AG04450 (cell line): ENCODE measurements at regions not wholly inside any gene's neighbourhood (a gene's known extent, or its start where the extent isn't known, plus 50 kb on each side); places are given as distances from the start of the nearest gene placed in this dataset.

ENCODE experiments used
- CTCF ChIA-PET: fragments of 300-600, 350-600 bp; formaldehyde crosslinking; extraction: SDS; loops from one replicate; lab custom pipeline; 2022; ENCODE audit warnings: antibody characterized with exemption, inconsistent platforms; lab: Charles Lee
- POLR2A ChIA-PET: fragments of 350-600 bp; formaldehyde crosslinking; extraction: SDS; loops from one replicate; lab custom pipeline; 2021; ENCODE audit warnings: antibody characterized with exemption, inconsistent platforms; lab: Yijun Ruan, JAX
- DNase-seq: peaks from one replicate; pipeline ENCODE4 v3.0.0-alpha.2; 2011; ENCODE audit warnings: low read depth, low spot score
- H3K27ac ChIP-seq: one replicate; pipeline ENCODE4 v1.5.1; 2012; ENCODE audit warnings: low read depth, low read length, control low read depth
- H3K27me3 ChIP-seq: one replicate; pipeline ENCODE4 v1.6.0; 2012; ENCODE audit warnings: low read length; ENCODE audit not compliant: control insufficient read depth, insufficient read depth
- H3K4me3 ChIP-seq: 2 replicates; pipeline ENCODE4 v1.5.1; 2011; ENCODE audit warnings: mild to moderate bottlenecking, low read depth, low read length, control low read depth
- H3K9me3 ChIP-seq: 2 replicates; pipeline ENCODE4 v1.5.1; 2012; ENCODE audit warnings: low read length; ENCODE audit not compliant: control insufficient read depth, insufficient read depth
- TF ChIP-seq, protein P1 (sequence below): IDR thresholded peaks from 2 replicates; pipeline ENCODE4 v1.5.1; 2011; ENCODE audit warnings: low read depth, low read length, control low read depth, inconsistent platforms

GRCh38 chr5:84791730-84792129, 407.1 kb upstream of the EDIL3 start:
- Histone ChIP-seq H3K27me3 (no peaks in the 10 kb centered on the region), H3K9me3 (no peaks in the 10 kb centered on the region), H3K4me3 (no peak overlapping the region), H3K27ac (no peak overlapping the region)
- ChIA-PET CTCF (no interaction called here), POLR2A (interaction anchor here (0.6 kb wide), 1 partner anchor 186 kb away, joined by 12 read pairs; no protein-coding TSS in a partner anchor)
- DNase-seq, result no peak
- TF ChIP-seq, protein P1, sequence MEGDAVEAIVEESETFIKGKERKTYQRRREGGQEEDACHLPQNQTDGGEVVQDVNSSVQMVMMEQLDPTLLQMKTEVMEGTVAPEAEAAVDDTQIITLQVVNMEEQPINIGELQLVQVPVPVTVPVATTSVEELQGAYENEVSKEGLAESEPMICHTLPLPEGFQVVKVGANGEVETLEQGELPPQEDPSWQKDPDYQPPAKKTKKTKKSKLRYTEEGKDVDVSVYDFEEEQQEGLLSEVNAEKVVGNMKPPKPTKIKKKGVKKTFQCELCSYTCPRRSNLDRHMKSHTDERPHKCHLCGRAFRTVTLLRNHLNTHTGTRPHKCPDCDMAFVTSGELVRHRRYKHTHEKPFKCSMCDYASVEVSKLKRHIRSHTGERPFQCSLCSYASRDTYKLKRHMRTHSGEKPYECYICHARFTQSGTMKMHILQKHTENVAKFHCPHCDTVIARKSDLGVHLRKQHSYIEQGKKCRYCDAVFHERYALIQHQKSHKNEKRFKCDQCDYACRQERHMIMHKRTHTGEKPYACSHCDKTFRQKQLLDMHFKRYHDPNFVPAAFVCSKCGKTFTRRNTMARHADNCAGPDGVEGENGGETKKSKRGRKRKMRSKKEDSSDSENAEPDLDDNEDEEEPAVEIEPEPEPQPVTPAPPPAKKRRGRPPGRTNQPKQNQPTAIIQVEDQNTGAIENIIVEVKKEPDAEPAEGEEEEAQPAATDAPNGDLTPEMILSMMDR, result no peak

DNA sequence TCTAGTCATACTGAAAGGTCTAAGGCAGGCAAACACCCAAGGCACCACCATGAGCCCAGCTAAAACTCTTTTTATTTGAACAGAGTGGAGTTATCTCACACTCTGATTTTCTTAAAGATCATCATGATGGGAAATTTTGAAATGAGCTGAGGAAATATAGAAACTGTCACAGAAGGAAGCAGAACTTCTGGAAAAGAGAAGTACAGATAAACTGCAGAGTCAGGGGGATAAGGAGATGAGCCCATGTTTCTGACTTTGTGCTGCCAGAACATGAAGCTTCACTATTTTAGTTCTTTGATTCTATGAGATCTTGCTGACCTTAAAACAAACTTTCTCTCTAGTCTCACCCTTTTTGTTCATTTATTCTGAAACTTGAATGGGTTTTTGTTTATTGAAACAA, 406.5 kb upstream of the EDIL3 start:
- TF ChIP-seq, protein P1, result no peak
- ChIA-PET CTCF (no interaction called here), POLR2A (interaction anchor here (0.6 kb wide), 1 partner anchor 185 kb away, joined by 12 read pairs; no protein-coding TSS in a partner anchor)
- H3K4me3 ChIP-seq, result no peak overlapping the region
- no peak overlapping the region for H3K27ac ChIP-seq
- no peaks in the 10 kb centered on the region for H3K27me3 ChIP-seq
- DNase-seq, result no peak
- H3K9me3 ChIP-seq, result no peaks in the 10 kb centered on the region

DNA sequence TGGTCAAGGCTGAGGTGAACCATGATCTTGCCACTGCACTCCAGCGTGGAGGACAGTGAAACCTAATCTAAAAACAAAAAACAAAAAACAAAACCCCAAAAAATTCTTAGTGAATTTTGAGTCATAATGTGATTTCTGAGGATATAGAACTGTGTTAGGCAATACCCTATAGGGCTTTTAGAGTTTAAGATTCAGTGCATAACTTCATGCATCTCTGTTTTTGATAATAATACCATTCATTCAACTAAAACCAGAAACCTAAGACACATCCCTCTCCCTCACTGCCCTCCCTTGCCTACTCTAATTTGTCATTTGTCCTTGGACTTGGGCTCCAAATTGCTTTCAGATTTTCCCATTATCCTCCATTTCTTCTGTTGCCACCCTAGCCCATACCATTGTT, 405.7 kb upstream of the EDIL3 start:
- ChIA-PET CTCF (no interaction called here), POLR2A (no interaction called here)
- no peak overlapping the region for H3K27ac ChIP-seq
- DNase-seq, result no peak
- no peak overlapping the region for H3K4me3 ChIP-seq
- TF ChIP-seq, protein P1, result no peak
- H3K9me3 ChIP-seq, result no peaks in the 10 kb centered on the region
- H3K27me3 ChIP-seq, result no peaks in the 10 kb centered on the region

- no peak overlapping the region for H3K4me3 ChIP-seq
- ChIA-PET CTCF (no interaction called here), POLR2A (no interaction called here)
- no peak for DNase-seq
- no peaks in the 10 kb centered on the region for H3K9me3 ChIP-seq
- H3K27ac ChIP-seq, result no peak overlapping the region
- H3K27me3 ChIP-seq, result no peaks in the 10 kb centered on the region
- TF ChIP-seq, protein P1, result no peak
Measured at GRCh38 chr5:84783003-84783402, 398.3 kb upstream of the EDIL3 start.

DNA sequence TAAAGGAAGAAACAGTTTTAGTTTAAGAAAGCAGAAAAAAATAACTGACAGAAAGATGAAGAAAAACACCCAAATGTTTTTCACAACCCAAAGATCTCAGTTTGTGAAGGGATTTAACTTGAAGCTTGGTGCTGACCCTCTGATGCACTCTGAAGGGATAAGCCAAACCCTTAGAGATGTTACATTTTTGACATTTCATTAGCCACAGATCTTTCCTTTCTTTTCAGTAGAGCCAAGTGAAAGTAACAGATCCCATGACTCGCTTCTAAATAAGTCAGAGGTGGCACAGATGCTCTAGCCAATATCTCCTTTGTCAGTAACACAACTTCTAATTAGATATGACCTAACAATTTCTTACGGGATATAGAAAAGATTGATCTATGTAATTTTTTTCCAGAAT, 394.5 kb upstream of the EDIL3 start:
- TF ChIP-seq, protein P1, result no peak
- no peak overlapping the region for H3K27ac ChIP-seq
- no peaks in the 10 kb centered on the region for H3K27me3 ChIP-seq
- ChIA-PET POLR2A (no interaction called here), CTCF (interaction anchor here (0.7 kb wide), 1 partner anchor 329 kb away, joined by 3 read pairs; no protein-coding TSS in a partner anchor)
- H3K9me3 ChIP-seq, result no peaks in the 10 kb centered on the region
- H3K4me3 ChIP-seq, result no peak overlapping the region
- no peak for DNase-seq
